ENCODE measurements at regions not wholly inside any gene's neighbourhood (a gene's known extent, or its start where the extent isn't known, plus 50 kb on each side); places are given as distances from the start of the nearest gene placed in this dataset.

DNA sequence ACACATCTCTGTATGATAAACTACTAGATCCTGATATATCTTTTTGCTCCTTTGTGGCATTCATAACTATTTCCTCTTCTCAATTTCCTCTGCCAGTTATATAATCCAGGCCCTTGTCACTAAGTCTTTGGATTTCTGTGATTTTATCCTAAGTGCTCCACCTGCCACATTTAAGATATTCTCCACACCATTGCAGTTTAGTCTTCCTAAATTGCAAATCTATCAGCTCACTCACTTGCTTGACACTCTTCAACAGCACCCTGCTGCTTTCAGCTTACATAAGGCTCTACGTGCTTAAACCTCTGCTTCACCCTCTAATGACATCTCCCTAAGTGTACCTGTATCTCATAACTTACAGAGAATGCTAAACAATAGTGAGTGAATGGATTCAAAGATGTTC lies 1032.2 kb upstream of the SEL1L start:
- TF ChIP-seq CTCF (IDR thresholded peaks at IDR 0.05; ENCODE audit: poor library complexity, severe bottlenecking): no peak
- peak; percentile 88 for TF ChIP-seq POLR2AphosphoS5 (IDR thresholded peaks at IDR 0.05)
- peak; percentile 97 for TF ChIP-seq EP300 (conservative IDR thresholded peaks at IDR 0.05; ENCODE audit: poor library complexity, severe bottlenecking)
- peak; percentile 37 for TF ChIP-seq SMC3 (conservative IDR thresholded peaks at IDR 0.05; ENCODE audit: poor library complexity)
- TF ChIP-seq EZH2 (IDR thresholded peaks at IDR 0.05; ENCODE audit: borderline replicate concordance, insufficient read depth, low read length, poor library complexity, severe bottlenecking): no peak
